ENCODE measurements at regions not wholly inside any gene's neighbourhood (a gene's known extent, or its start where the extent isn't known, plus 50 kb on each side); places are given as distances from the start of the nearest gene placed in this dataset.

DNA sequence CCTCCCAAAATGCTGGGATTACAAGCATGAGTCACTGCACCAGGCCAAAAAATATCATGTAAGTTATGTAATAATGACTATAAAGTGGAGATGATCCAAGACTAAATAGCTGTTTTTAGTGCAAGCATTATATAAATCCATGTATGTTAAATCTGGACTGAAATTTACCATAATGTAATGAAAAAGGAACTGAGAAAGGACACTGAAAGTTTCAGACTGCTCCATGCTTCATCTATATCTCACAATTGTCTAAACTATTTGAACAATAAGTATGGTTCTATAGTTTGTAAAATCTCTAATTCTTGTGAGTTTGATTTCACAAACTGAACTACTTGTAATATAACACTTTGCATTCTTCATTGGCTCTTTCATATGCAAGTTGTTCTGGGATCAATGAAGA is 2299.5 kb downstream of the PCDH9 start:
- no peak overlapping the region for H3K4me3 Mint-ChIP-seq
- H3K36me3 Mint-ChIP-seq, result no peaks in the 10 kb centered on the region
- no peak overlapping the region for H3K27ac Mint-ChIP-seq
- no peak for ATAC-seq (ENCODE audit: low read depth)
- no peaks in the 10 kb centered on the region for H3K27me3 Mint-ChIP-seq
- H3K9me3 Mint-ChIP-seq, result no peaks in the 10 kb centered on the region
- no peak for DNase-seq (ENCODE audit: low spot score in 2 of 2)
- H3K4me1 Mint-ChIP-seq, result no peaks in the 10 kb centered on the region

DNA sequence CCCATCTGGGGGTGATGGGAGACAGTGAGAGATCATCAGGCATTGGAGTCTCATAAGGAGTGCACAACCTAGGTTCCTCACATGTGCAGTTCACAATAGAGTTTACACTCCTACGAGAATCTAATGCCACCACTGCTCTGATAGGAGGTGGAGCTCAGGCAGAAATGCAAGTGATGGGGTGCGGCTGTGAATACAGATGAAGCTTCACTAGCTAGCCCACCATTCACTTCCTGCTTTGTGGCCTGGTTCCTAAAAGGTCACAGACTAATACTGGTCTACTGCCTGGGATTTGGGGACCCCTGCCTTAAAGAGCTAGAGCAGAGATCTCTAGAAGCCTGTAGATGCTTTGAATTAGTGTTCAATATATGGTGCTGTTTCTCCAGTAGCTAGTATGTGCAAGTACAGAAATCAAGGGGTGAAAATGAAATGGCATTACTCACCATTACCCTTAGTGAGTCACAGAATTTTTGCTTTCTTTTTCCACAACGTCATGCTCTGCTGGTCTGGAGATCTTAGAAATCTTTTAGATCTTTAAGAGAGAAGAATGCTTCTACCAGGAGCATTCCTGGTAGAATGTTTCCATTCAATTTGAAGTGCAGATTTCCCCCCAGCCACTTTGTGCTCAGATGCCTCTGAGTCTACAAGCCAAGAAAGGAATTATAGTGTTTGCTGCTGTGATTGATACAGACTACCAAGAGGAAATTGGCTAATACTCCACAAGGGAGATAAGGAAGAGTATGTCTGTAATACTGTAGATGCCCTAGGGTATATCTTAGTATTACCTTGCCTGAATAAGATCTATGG is 2301.2 kb downstream of the PCDH9 start:
- H3K4me3 Mint-ChIP-seq, result no peak overlapping the region
- ATAC-seq (ENCODE audit: low read depth) (no peak), DNase-seq (ENCODE audit: low spot score in 2 of 2) (no peak)
- H3K27me3 Mint-ChIP-seq, result no peaks in the 10 kb centered on the region
- no peak overlapping the region for H3K27ac Mint-ChIP-seq
- H3K4me1 Mint-ChIP-seq, result no peaks in the 10 kb centered on the region
- H3K9me3 Mint-ChIP-seq, result no peaks in the 10 kb centered on the region
- no peaks in the 10 kb centered on the region for H3K36me3 Mint-ChIP-seq

DNA sequence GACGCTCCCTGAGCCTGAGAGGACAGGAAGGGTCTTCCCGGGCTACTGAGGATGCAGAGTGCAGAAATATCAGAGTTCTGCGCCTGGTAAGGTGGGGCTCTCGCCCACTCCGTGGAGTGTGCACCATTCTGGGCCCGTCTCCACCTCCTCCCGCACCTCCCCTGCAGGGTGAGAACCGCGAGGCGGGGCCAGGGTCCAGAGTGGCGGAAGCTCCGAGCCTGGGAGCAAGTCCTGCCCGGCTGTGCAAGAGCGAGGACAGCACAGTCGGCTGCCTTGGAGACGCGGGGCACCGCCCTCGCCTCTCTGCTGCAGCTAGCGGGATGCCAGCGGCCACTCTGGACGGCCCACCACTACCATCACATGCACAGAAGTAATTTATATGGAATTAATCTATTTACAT is 2304.4 kb downstream of the PCDH9 start:
- DNase-seq (ENCODE audit: low spot score in 2 of 2) (no peak), ATAC-seq (ENCODE audit: low read depth) (no peak)
- Mint-ChIP-seq H3K27me3 (no peaks in the 10 kb centered on the region), H3K4me3 (no peak overlapping the region), H3K36me3 (no peaks in the 10 kb centered on the region), H3K27ac (no peak overlapping the region), H3K4me1 (no peaks in the 10 kb centered on the region), H3K9me3 (no peaks in the 10 kb centered on the region)

- ATAC-seq (ENCODE audit: low read depth) (no peak), DNase-seq (ENCODE audit: low spot score in 2 of 2) (no peak)
- Mint-ChIP-seq H3K4me3 (no peak overlapping the region), H3K27me3 (no peaks in the 10 kb centered on the region), H3K9me3 (no peaks in the 10 kb centered on the region), H3K36me3 (no peaks in the 10 kb centered on the region), H3K27ac (no peak overlapping the region), H3K4me1 (no peaks in the 10 kb centered on the region)
Measured at GRCh38 chr13:64925284-64925683, 2304.9 kb downstream of the PCDH9 start.

GRCh38 chr13:64924401-64924800 is 2305.7 kb downstream of the PCDH9 start:
- no peak overlapping the region for H3K27ac Mint-ChIP-seq
- ATAC-seq (ENCODE audit: low read depth) (no peak), DNase-seq (ENCODE audit: low spot score in 2 of 2) (no peak)
- H3K36me3 Mint-ChIP-seq, result no peaks in the 10 kb centered on the region
- no peaks in the 10 kb centered on the region for H3K27me3 Mint-ChIP-seq
- H3K4me1 Mint-ChIP-seq, result no peaks in the 10 kb centered on the region
- no peak overlapping the region for H3K4me3 Mint-ChIP-seq
- no peaks in the 10 kb centered on the region for H3K9me3 Mint-ChIP-seq

GRCh38 chr13:64917566-64917965 is 2312.6 kb downstream of the PCDH9 start:
- Mint-ChIP-seq H3K9me3 (peaks cover 13% of the 10 kb centered on the region), H3K36me3 (no peaks in the 10 kb centered on the region), H3K4me1 (no peaks in the 10 kb centered on the region), H3K27me3 (no peaks in the 10 kb centered on the region), H3K4me3 (no peak overlapping the region), H3K27ac (no peak overlapping the region)
- DNase-seq (ENCODE audit: low spot score in 2 of 2), result no peak
- ATAC-seq (ENCODE audit: low read depth), result no peak

DNA sequence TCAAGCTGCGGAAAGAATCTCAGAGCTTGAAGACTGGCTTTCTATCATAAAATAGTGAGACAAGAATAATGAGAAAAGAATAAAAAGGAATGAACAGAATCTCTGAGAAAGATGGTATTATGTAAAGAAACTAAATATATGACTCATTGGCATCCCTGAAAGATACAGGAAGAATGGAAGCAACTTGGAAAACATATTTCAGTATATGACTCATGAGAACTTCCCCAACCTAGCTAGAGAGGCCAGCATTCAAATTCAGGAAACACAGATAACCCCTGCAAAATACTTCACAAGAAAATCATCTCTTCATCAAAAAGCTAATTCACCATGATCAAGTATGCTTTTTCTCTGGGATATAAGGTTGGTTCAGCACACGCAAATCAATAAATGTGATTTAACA is 2318.0 kb downstream of the PCDH9 start:
- Mint-ChIP-seq H3K4me1 (no peaks in the 10 kb centered on the region), H3K9me3 (peaks cover 13% of the 10 kb centered on the region), H3K36me3 (no peaks in the 10 kb centered on the region), H3K4me3 (no peak overlapping the region), H3K27ac (no peak overlapping the region), H3K27me3 (no peaks in the 10 kb centered on the region)
- DNase-seq (ENCODE audit: low spot score in 2 of 2) (no peak), ATAC-seq (ENCODE audit: low read depth) (no peak)

DNA sequence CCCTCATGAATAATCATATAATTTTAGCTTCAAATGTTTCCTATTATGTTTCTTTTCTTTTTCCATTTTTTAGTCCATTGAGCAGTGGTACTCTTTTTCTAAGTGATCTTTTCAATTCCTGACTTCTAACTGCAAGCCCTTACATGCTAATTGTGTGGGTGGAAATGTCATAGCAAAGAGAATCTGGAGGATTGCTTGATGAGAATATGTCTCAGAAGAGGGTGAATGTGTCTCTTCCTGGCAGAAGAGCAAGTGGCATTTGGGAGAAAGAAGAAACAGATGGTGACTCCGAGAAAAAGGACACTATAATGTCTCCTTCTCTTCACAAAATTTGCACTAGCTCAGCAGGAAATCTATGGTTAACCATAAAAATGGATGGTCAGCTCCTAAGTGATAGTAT is 2320.0 kb downstream of the PCDH9 start:
- Mint-ChIP-seq H3K27me3 (no peaks in the 10 kb centered on the region), H3K36me3 (no peaks in the 10 kb centered on the region), H3K4me1 (no peaks in the 10 kb centered on the region), H3K27ac (no peak overlapping the region), H3K9me3 (peaks cover 10% of the 10 kb centered on the region), H3K4me3 (no peak overlapping the region)
- DNase-seq (ENCODE audit: low spot score in 2 of 2), result no peak
- ATAC-seq (ENCODE audit: low read depth), result no peak

DNA sequence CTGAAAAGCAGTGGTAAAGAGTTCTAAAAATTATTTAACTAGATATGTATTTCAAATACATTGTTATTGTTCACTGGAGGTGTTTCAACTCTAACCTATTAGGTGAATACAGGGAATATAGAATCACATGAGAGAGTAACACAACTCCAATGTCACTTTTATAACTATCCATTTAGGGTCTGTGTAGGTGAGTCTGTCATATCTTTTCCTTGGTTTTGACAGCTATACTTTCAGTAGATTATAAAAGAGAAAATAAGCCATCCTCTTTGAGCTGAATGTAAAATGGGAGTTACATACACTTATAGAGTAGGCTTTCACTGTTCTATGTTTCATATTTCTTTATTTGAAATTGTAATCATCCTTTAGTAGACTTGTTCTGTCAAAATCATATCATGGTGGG is 2321.0 kb downstream of the PCDH9 start:
- ATAC-seq (ENCODE audit: low read depth) (no peak), DNase-seq (ENCODE audit: low spot score in 2 of 2) (no peak)
- no peaks in the 10 kb centered on the region for H3K36me3 Mint-ChIP-seq
- H3K4me1 Mint-ChIP-seq, result no peaks in the 10 kb centered on the region
- H3K4me3 Mint-ChIP-seq, result no peak overlapping the region
- H3K27me3 Mint-ChIP-seq, result no peaks in the 10 kb centered on the region
- H3K27ac Mint-ChIP-seq, result no peak overlapping the region
- peaks cover 10% of the 10 kb centered on the region for H3K9me3 Mint-ChIP-seq

- Mint-ChIP-seq H3K27me3 (no peaks in the 10 kb centered on the region), H3K9me3 (peaks cover 3% of the 10 kb centered on the region), H3K4me1 (no peaks in the 10 kb centered on the region), H3K27ac (no peak overlapping the region), H3K4me3 (no peak overlapping the region), H3K36me3 (no peaks in the 10 kb centered on the region)
- DNase-seq (ENCODE audit: low spot score in 2 of 2), result no peak
- no peak for ATAC-seq (ENCODE audit: low read depth)
Measured at GRCh38 chr13:64900039-64900438, 2330.1 kb downstream of the PCDH9 start.

GRCh38 chr13:64884976-64885375 is 2345.2 kb downstream of the PCDH9 start:
- Mint-ChIP-seq H3K27me3 (no peaks in the 10 kb centered on the region), H3K36me3 (no peaks in the 10 kb centered on the region), H3K27ac (no peak overlapping the region), H3K4me3 (no peak overlapping the region), H3K4me1 (no peaks in the 10 kb centered on the region), H3K9me3 (peaks cover 7% of the 10 kb centered on the region)
- DNase-seq (ENCODE audit: low spot score in 2 of 2), result no peak
- no peak for ATAC-seq (ENCODE audit: low read depth)

GRCh38 chr13:64877176-64877575 is 2353.0 kb downstream of the PCDH9 start:
- no peak for DNase-seq (ENCODE audit: low spot score in 2 of 2)
- Mint-ChIP-seq H3K4me3 (no peak overlapping the region), H3K27me3 (no peaks in the 10 kb centered on the region), H3K9me3 (peaks cover 6% of the 10 kb centered on the region), H3K4me1 (no peaks in the 10 kb centered on the region), H3K36me3 (no peaks in the 10 kb centered on the region), H3K27ac (no peak overlapping the region)
- ATAC-seq (ENCODE audit: low read depth), result no peak

DNA sequence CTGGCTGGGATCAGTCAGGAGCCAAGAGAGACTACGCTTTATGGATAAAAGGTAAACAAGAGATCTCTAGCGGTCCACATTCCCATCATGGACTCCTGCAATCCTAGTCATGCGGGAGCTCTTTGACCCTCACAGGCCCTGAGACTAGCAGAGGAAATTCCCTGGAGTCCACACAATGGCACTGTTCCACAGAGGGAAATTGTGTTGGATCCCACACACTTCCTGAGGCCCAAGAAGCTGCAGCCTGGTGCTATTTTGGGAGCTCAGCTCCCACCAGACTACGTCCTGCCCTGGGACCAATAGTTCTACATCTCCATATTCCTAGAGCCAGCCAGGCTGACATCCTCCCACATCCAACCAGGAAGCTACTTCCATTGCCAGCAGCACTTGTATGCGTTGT is 2358.4 kb downstream of the PCDH9 start:
- H3K27ac Mint-ChIP-seq, result no peak overlapping the region
- no peaks in the 10 kb centered on the region for H3K27me3 Mint-ChIP-seq
- no peaks in the 10 kb centered on the region for H3K4me1 Mint-ChIP-seq
- no peak overlapping the region for H3K4me3 Mint-ChIP-seq
- DNase-seq (ENCODE audit: low spot score in 2 of 2), result no peak
- no peaks in the 10 kb centered on the region for H3K36me3 Mint-ChIP-seq
- no peak for ATAC-seq (ENCODE audit: low read depth)
- peaks cover 2% of the 10 kb centered on the region for H3K9me3 Mint-ChIP-seq

DNA sequence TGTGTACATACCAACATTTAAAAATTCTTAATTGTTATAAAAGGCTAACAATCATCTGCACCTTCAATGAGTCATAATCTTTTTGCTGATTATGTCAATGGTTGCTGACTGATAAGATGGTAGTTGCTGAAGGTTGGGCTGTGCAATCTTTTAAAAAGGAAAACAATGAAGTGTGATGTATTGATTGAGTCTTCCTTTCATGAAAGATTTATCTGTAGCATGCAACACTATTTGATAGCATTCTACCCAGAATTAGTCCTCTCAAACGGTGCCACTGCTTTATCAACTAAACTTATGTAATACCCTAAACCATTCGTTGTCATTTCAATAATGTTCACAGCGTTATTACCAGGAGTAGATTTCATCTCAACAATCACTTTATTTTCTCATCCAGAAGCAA is 2360.6 kb downstream of the PCDH9 start:
- Mint-ChIP-seq H3K9me3 (peaks cover 2% of the 10 kb centered on the region), H3K4me1 (no peaks in the 10 kb centered on the region), H3K27ac (no peak overlapping the region), H3K27me3 (no peaks in the 10 kb centered on the region), H3K36me3 (no peaks in the 10 kb centered on the region), H3K4me3 (no peak overlapping the region)
- DNase-seq (ENCODE audit: low spot score in 2 of 2), result no peak
- ATAC-seq (ENCODE audit: low read depth), result no peak

DNA sequence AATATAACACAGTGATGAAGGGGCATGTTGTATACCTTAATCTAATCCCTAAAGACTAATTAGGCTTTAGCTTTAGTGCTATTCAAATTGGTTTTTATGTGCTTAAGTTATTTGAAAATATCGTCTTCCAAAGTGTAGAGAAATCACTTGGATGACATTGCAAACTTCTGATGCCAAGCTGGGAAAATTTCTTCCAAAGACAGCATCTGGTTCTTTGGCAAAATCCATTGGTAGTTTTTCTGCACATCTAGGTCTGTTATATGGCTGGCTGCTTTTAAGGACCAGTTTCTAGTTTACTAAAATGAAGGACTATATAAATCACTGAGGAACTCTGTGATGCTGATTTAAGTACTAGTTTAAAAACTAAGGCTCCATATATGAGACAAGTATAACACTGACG is 2362.3 kb downstream of the PCDH9 start:
- Mint-ChIP-seq H3K36me3 (no peaks in the 10 kb centered on the region), H3K4me1 (no peaks in the 10 kb centered on the region), H3K4me3 (no peak overlapping the region), H3K27ac (no peak overlapping the region), H3K9me3 (no peaks in the 10 kb centered on the region), H3K27me3 (no peaks in the 10 kb centered on the region)
- DNase-seq (ENCODE audit: low spot score in 2 of 2), result no peak
- ATAC-seq (ENCODE audit: low read depth), result no peak

Data from memory B cell (primary cell).